ENCODE measurements at regions not wholly inside any gene's neighbourhood (a gene's known extent, or its start where the extent isn't known, plus 50 kb on each side); places are given as distances from the start of the nearest gene placed in this dataset.

GRCh38 chr12:115032521-115032920 is 348.5 kb upstream of the TBX3 start:
- TF ChIP-seq, protein P1, sequence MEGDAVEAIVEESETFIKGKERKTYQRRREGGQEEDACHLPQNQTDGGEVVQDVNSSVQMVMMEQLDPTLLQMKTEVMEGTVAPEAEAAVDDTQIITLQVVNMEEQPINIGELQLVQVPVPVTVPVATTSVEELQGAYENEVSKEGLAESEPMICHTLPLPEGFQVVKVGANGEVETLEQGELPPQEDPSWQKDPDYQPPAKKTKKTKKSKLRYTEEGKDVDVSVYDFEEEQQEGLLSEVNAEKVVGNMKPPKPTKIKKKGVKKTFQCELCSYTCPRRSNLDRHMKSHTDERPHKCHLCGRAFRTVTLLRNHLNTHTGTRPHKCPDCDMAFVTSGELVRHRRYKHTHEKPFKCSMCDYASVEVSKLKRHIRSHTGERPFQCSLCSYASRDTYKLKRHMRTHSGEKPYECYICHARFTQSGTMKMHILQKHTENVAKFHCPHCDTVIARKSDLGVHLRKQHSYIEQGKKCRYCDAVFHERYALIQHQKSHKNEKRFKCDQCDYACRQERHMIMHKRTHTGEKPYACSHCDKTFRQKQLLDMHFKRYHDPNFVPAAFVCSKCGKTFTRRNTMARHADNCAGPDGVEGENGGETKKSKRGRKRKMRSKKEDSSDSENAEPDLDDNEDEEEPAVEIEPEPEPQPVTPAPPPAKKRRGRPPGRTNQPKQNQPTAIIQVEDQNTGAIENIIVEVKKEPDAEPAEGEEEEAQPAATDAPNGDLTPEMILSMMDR (IDR thresholded peaks at IDR 0.05) = no peak
- no peak for TF ChIP-seq POLR2A (IDR thresholded peaks at IDR 0.05)

Data from Peyer's patch (tissue), 4 donors.